H1 (cell line): ENCODE measurements at regions not wholly inside any gene's neighbourhood (a gene's known extent, or its start where the extent isn't known, plus 50 kb on each side); places are given as distances from the start of the nearest gene placed in this dataset.

Experiments used
- CTCF ChIA-PET: fragments of 300-600 bp; sonication (Branson Sonifier 250); formaldehyde crosslinking; loops from one replicate; lab custom pipeline; 2021; ENCODE audit not compliant: partially characterized antibody; lab: Charles Lee
- POLR2A ChIA-PET: fragments of 300-600 bp; sonication (Branson Sonifier 250); formaldehyde crosslinking; loops from one replicate; lab custom pipeline; 2021; ENCODE audit warnings: inconsistent platforms; ENCODE audit not compliant: partially characterized antibody; lab: Charles Lee
- DNase-seq, 2 experiments: peaks; one replicate each; pipeline versions ENCODE4 v3.0.0 to v3.0.0-alpha.2; 2010 to 2022; ENCODE audit warnings: low spot score in 2 of 2, low read depth in 1 of 2, mixed read lengths in 1 of 2
- FAIRE-seq: peaks from 2 replicates; lab custom pipeline; 2011; peaks lifted over from hg19 to GRCh38; lab: Jason Lieb, UNC
- H2AFZ ChIP-seq: 2 replicates; pipeline ENCODE4 v1.8.1; 2012; ENCODE audit warnings: low read length, inconsistent platforms
- H2AK5ac ChIP-seq: 2 replicates; pipeline ENCODE4 v1.6.1; 2013; ENCODE audit warnings: low read depth, low read length
- H2BK120ac ChIP-seq: replicated peaks from 2 replicates; pipeline ENCODE3; 2013; ENCODE audit warnings: low read depth, low read length, inconsistent platforms
- H2BK12ac ChIP-seq: 2 replicates; pipeline ENCODE4 v1.6.1; 2013; ENCODE audit warnings: low read depth, low read length
- H2BK15ac ChIP-seq: 2 replicates; pipeline ENCODE4 v1.6.1; 2013; ENCODE audit warnings: low read length
- H2BK20ac ChIP-seq: 2 replicates; pipeline ENCODE4 v1.6.1; 2013; ENCODE audit warnings: low read length
- H2BK5ac ChIP-seq: 2 replicates; pipeline ENCODE4 v1.6.1; 2013; ENCODE audit warnings: low read depth, low read length
- H3K14ac ChIP-seq: 2 replicates; pipeline ENCODE4 v1.6.1; 2013; ENCODE audit warnings: inconsistent platforms; ENCODE audit not compliant: insufficient read length
- H3K18ac ChIP-seq: 2 replicates; pipeline ENCODE4 v1.6.1; 2013; ENCODE audit warnings: low read length; ENCODE audit errors: extremely low read depth
- H3K23ac ChIP-seq: 2 replicates; pipeline ENCODE4 v1.6.1; 2013; ENCODE audit warnings: inconsistent platforms; ENCODE audit not compliant: insufficient read length
- H3K23me2 ChIP-seq: 2 replicates; pipeline ENCODE4 v1.6.1; 2013; ENCODE audit warnings: low read depth, low read length
- H3K27ac ChIP-seq: 2 replicates; pipeline ENCODE4 v1.6.1; 2011; ENCODE audit warnings: low read depth, low read length, inconsistent platforms
- H3K27me3 ChIP-seq, 4 experiments: replicated peaks in 1 of 4; 1 replicate in 1 of 4; 2 replicates in 3 of 4; pipeline versions ENCODE4 v1.6.1 to v1.8.1; 2011 to 2013; ENCODE audit warnings: low read length in 3 of 4, mild to moderate bottlenecking in 3 of 4, inconsistent platforms in 2 of 4, mixed read lengths in 2 of 4, moderate library complexity in 1 of 4; ENCODE audit not compliant: control insufficient read depth in 3 of 4, insufficient read depth in 3 of 4; ENCODE audit errors: extremely low read depth in 1 of 4
- H3K36me3 ChIP-seq, 4 experiments: 2 replicates each; pipeline versions ENCODE4 v1.6.1 to v1.8.1; 2011 to 2013; ENCODE audit warnings: mild to moderate bottlenecking in 4 of 4, low read length in 3 of 4, moderate library complexity in 2 of 4, control low read depth in 1 of 4, inconsistent platforms in 1 of 4; ENCODE audit not compliant: insufficient read depth in 4 of 4, control insufficient read depth in 2 of 4
- H3K4ac ChIP-seq: replicated peaks from 2 replicates; pipeline ENCODE3; 2013; ENCODE audit warnings: low read length, low read depth, mixed read lengths, inconsistent platforms; ENCODE audit not compliant: insufficient read length
- H3K4me1 ChIP-seq, 4 experiments: replicated peaks in 1 of 4; 1 replicate in 1 of 4; 2 replicates in 3 of 4; pipeline versions ENCODE4 v1.6.1 to v1.8.1; 2011 to 2013; ENCODE audit warnings: low read length in 3 of 4, inconsistent platforms in 2 of 4, mixed read lengths in 1 of 4; ENCODE audit not compliant: insufficient read depth in 4 of 4, control insufficient read depth in 3 of 4
- H3K4me2 ChIP-seq, 2 experiments: 2 replicates each; pipeline versions ENCODE4 v1.6.1 to v1.8.1; 2011 to 2013; ENCODE audit warnings: low read depth in 2 of 2, low read length in 2 of 2, control low read depth in 1 of 2, inconsistent platforms in 1 of 2, mild to moderate bottlenecking in 1 of 2; ENCODE audit not compliant: insufficient read depth in 1 of 2
- H3K4me3 ChIP-seq, 4 experiments: fragments of 200-600, 300-600 bp in 1 of 4; sonication (generic), shearing (Covaris generic), sonication (Bioruptor Twin) in 1 of 4; 2 replicates each; pipeline versions ENCODE4 v1.5.1 to v1.8.1; 2011 to 2016; ENCODE audit warnings: low read length in 4 of 4, low read depth in 3 of 4, control low read depth in 2 of 4, inconsistent platforms in 2 of 4, mild to moderate bottlenecking in 2 of 4, mixed read lengths in 1 of 4, moderate library complexity in 1 of 4; ENCODE audit not compliant: insufficient read depth in 2 of 4; ENCODE audit errors: extremely low read depth in 1 of 4
- H3K56ac ChIP-seq: replicated peaks from 2 replicates; pipeline ENCODE3; 2013; ENCODE audit warnings: low read depth, mild to moderate bottlenecking, mixed read lengths, low read length, inconsistent platforms; ENCODE audit not compliant: insufficient read length
- H3K79me1 ChIP-seq: 2 replicates; pipeline ENCODE4 v1.6.1; 2013; ENCODE audit warnings: low read depth, low read length, control low read depth
- H3K79me2 ChIP-seq, 2 experiments: 2 replicates each; pipeline versions ENCODE4 v1.6.1 to v1.8.1; 2012 to 2013; ENCODE audit warnings: low read length in 2 of 2, mild to moderate bottlenecking in 2 of 2, inconsistent platforms in 1 of 2; ENCODE audit not compliant: insufficient read depth in 2 of 2, control insufficient read depth in 1 of 2
- H3K9ac ChIP-seq, 4 experiments: replicated peaks in 1 of 4; 1 replicate in 1 of 4; 2 replicates in 3 of 4; pipeline versions ENCODE4 v1.6.1 to v1.8.1; 2011 to 2013; ENCODE audit warnings: low read depth in 3 of 4, low read length in 3 of 4, control low read depth in 2 of 4, mild to moderate bottlenecking in 2 of 4, moderate library complexity in 2 of 4, inconsistent platforms in 1 of 4; ENCODE audit errors: extremely low read depth in 1 of 4
- H3K9me3 ChIP-seq, 2 experiments: 2 replicates each; pipeline versions ENCODE4 v1.6.1 to v1.8.1; 2012 to 2013; ENCODE audit warnings: mild to moderate bottlenecking in 2 of 2, moderate library complexity in 2 of 2, control low read depth in 1 of 2, inconsistent platforms in 1 of 2, low read depth in 1 of 2, low read length in 1 of 2, mixed read lengths in 1 of 2; ENCODE audit not compliant: insufficient read depth in 2 of 2
- H4K20me1 ChIP-seq, 2 experiments: replicated peaks in 1 of 2; 2 replicates each; pipeline versions ENCODE3 to v1.8.1; 2011 to 2013; ENCODE audit warnings: inconsistent platforms in 2 of 2, low read length in 2 of 2, mild to moderate bottlenecking in 1 of 2; ENCODE audit not compliant: insufficient read depth in 2 of 2, control insufficient read depth in 1 of 2
- H4K5ac ChIP-seq: 2 replicates; pipeline ENCODE4 v1.6.1; 2013; ENCODE audit warnings: low read length, low read depth, mixed read lengths, inconsistent platforms; ENCODE audit not compliant: insufficient read length
- H4K8ac ChIP-seq: 2 replicates; pipeline ENCODE4 v1.8.0; 2013; ENCODE audit warnings: mild to moderate bottlenecking, moderate library complexity, low read length, inconsistent platforms; ENCODE audit not compliant: insufficient read depth; ENCODE audit errors: extremely low read depth
- H4K91ac ChIP-seq: replicated peaks from 2 replicates; pipeline ENCODE3; 2013; ENCODE audit warnings: low read length, mixed read lengths, inconsistent platforms; ENCODE audit not compliant: insufficient read length
- ATF3 ChIP-seq: IDR thresholded peaks from 2 replicates; pipeline ENCODE4 v1.6.1; 2011; ENCODE audit warnings: low read depth, mild to moderate bottlenecking, low read length; ENCODE audit not compliant: insufficient read depth
- BCL11A ChIP-seq, 2 experiments: IDR thresholded peaks; one replicate each; pipeline ENCODE4 v1.6.1; 2011; ENCODE audit warnings: low read depth in 2 of 2, low read length in 2 of 2, mild to moderate bottlenecking in 2 of 2
- HDAC6 ChIP-seq: IDR thresholded peaks from one replicate; pipeline ENCODE4 v1.7.1; 2012; ENCODE audit warnings: low read depth, mild to moderate bottlenecking, inconsistent platforms, low read length, moderate library complexity
- KDM4A ChIP-seq: IDR thresholded peaks from one replicate; pipeline ENCODE4 v1.7.1; 2012; ENCODE audit warnings: low read depth, mild to moderate bottlenecking, moderate library complexity, low read length, inconsistent platforms; ENCODE audit not compliant: severe bottlenecking
- KDM5A ChIP-seq: fragments of 200-600 bp; IDR thresholded peaks from 2 replicates; pipeline ENCODE4 v1.7.1; 2012; ENCODE audit warnings: mild to moderate bottlenecking, low read length, inconsistent platforms, mixed read lengths
- PHF8 ChIP-seq: fragments of 200-600 bp; sonication (generic); conservative IDR thresholded peaks from 2 replicates; pipeline ENCODE4 v1.7.1; 2012; ENCODE audit warnings: low read depth, mild to moderate bottlenecking, inconsistent platforms, low read length, moderate library complexity
- POLR2AphosphoS5 ChIP-seq: IDR thresholded peaks from 2 replicates; pipeline ENCODE4 v1.6.1; 2011; ENCODE audit warnings: low read depth, low read length
- RBBP5 ChIP-seq: IDR thresholded peaks from 2 replicates; pipeline ENCODE4 v1.7.1; 2012; ENCODE audit warnings: low read depth, mild to moderate bottlenecking, inconsistent platforms, low read length, moderate library complexity, borderline replicate concordance
- TAF1 ChIP-seq: IDR thresholded peaks from 2 replicates; pipeline ENCODE4 v1.6.1; 2011; ENCODE audit warnings: mild to moderate bottlenecking, low read depth, low read length
- WGBS, 2 experiments: shearing (Covaris generic) in 1 of 2; methylation state at CpG; one replicate each; pipeline versions ENCODE4 v1.1.6 to v1.1.7; 2013 to 2015; ENCODE audit warnings: low lambda C conversion rate in 2 of 2, mixed read lengths in 2 of 2, inconsistent platforms in 1 of 2, low coverage in 1 of 2, missing lambda C conversion rate in 1 of 2; ENCODE audit not compliant: insufficient replicate concordance in 2 of 2, insufficient coverage in 1 of 2, insufficient read length in 1 of 2; ENCODE audit errors: extremely low coverage in 1 of 2, missing lambda C conversion rate in 1 of 2; 5-methylcytosine and 5-hydroxymethylcytosine counted together
- TF ChIP-seq, protein P1 (sequence below): IDR thresholded peaks from 2 replicates; pipeline ENCODE4 v1.6.1; 2012; ENCODE audit warnings: low read length, inconsistent platforms

GRCh38 chrX:20361081-20361889 lies 94.6 kb upstream of the RPS6KA3 start:
- no peaks in the 10 kb centered on the region for H3K4me1 ChIP-seq
- H4K91ac ChIP-seq: no peak overlapping the region
- H3K27ac ChIP-seq: no peak overlapping the region
- H3K23ac ChIP-seq: no peak overlapping the region
- ChIA-PET POLR2A (no interaction called here), CTCF (interaction anchor here (0.6 to 1.0 kb wide), 2 partner anchors 45 to 108 kb away, joined by 3 read pairs; no protein-coding TSS in a partner anchor)
- H3K9me3 ChIP-seq: no peaks in the 10 kb centered on the region
- no peak overlapping the region for H4K8ac ChIP-seq
- H3K27me3 ChIP-seq: no peaks in the 10 kb centered on the region
- no peak overlapping the region for H3K18ac ChIP-seq
- DNase-seq: no peak
- H3K4me3 ChIP-seq: no peak overlapping the region
- H3K4ac ChIP-seq: no peak overlapping the region
- H2BK20ac ChIP-seq: no peak overlapping the region
- H4K20me1 ChIP-seq: no peaks in the 10 kb centered on the region
- H2AK5ac ChIP-seq: no peak overlapping the region
- WGBS, 2 experiments: 85% methylated on average over 8 of the region's 8 CpGs; no CpG with 5 or more reads in 1 of the 2 experiments
- FAIRE-seq: peak; percentile 24
- no peak overlapping the region for H3K56ac ChIP-seq
- no peak overlapping the region for H2BK15ac ChIP-seq
- no peak overlapping the region for H2BK120ac ChIP-seq
- no peaks in the 10 kb centered on the region for H3K23me2 ChIP-seq
- H2BK5ac ChIP-seq: no peak overlapping the region
- H3K79me2 ChIP-seq: no peaks in the 10 kb centered on the region
- no peak overlapping the region for H2BK12ac ChIP-seq
- no peaks in the 10 kb centered on the region for H3K79me1 ChIP-seq
- H2AFZ ChIP-seq: no peak overlapping the region
- H3K36me3 ChIP-seq: no peaks in the 10 kb centered on the region
- H4K5ac ChIP-seq: no peak overlapping the region
- no peak overlapping the region; a peak in 1 of 4 replicates for H3K4me2 ChIP-seq
- H3K14ac ChIP-seq: no peak overlapping the region
- H3K9ac ChIP-seq: no peak overlapping the region
- no peak for TF ChIP-seq KDM4A
- TF ChIP-seq RBBP5: no peak
- TF ChIP-seq, protein P1, sequence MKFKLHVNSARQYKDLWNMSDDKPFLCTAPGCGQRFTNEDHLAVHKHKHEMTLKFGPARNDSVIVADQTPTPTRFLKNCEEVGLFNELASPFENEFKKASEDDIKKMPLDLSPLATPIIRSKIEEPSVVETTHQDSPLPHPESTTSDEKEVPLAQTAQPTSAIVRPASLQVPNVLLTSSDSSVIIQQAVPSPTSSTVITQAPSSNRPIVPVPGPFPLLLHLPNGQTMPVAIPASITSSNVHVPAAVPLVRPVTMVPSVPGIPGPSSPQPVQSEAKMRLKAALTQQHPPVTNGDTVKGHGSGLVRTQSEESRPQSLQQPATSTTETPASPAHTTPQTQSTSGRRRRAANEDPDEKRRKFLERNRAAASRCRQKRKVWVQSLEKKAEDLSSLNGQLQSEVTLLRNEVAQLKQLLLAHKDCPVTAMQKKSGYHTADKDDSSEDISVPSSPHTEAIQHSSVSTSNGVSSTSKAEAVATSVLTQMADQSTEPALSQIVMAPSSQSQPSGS: no peak
- no peak for TF ChIP-seq PHF8
- TF ChIP-seq HDAC6: no peak
- no peak for TF ChIP-seq ATF3
- no peak for TF ChIP-seq KDM5A
- TF ChIP-seq POLR2AphosphoS5: no peak
- no peak for TF ChIP-seq BCL11A (IDR thresholded peaks at IDR 0.05; ENCODE audit: low read depth in 2 of 2, low read length in 2 of 2)
- no peak for TF ChIP-seq TAF1
